Erythroblast (primary cell): ENCODE measurements at regions not wholly inside any gene's neighbourhood (a gene's known extent, or its start where the extent isn't known, plus 50 kb on each side); places are given as distances from the start of the nearest gene placed in this dataset.

ENCODE experiments used
- GATA1 ChIP-seq: IDR thresholded peaks from 2 replicates; pipeline ENCODE4 v1.6.1; 2011; ENCODE audit warnings: low read depth, mild to moderate bottlenecking, control low read depth, low read length, moderate library complexity
- POLR2A ChIP-seq: IDR thresholded peaks from 2 replicates; pipeline ENCODE4 v1.6.1; 2011; ENCODE audit warnings: mild to moderate bottlenecking, low read length

DNA sequence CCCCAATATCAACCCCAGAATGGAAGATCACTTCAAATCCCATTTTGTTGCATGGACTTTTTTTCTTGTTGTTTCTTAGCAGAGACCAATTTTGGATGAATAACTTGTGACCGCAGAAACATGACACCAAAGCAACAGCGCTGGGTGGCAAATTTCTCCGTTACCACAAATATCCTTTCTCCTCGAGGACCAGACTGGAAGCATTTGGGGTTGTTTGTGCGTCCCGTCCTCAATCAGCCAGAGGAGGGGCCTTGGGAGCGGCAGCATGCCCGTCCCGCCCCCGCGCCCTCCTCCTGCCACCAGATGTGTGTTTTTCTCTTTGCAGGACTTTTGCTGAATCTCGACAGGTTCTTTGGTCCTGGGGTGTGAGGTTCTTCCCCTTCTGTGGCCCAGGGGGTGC is 282.5 kb upstream of the FOXF1 start:
- TF ChIP-seq POLR2A (no peak), GATA1 (no peak)
